Forelimb muscle (tissue), 1 donor: ENCODE measurements at regions not wholly inside any gene's neighbourhood (a gene's known extent, or its start where the extent isn't known, plus 50 kb on each side); places are given as distances from the start of the nearest gene placed in this dataset.
"Not testable (repeated sequence)": the region's sequence is repeated elsewhere in the genome, so short reads cannot be mapped to it uniquely, and the experiment has no call there.

Experiments
- DNase-seq: peaks from one replicate; pipeline ENCODE4 v3.0.0-alpha.2; 2013; ENCODE audit warnings: low read depth

GRCh38 chr1:22331618-22332423 is 119.8 kb upstream of the ZBTB40 start:
- DNase-seq: no peak

GRCh38 chr1:22332424-22332717 is 119.3 kb upstream of the ZBTB40 start:
- DNase-seq: no peak

DNA sequence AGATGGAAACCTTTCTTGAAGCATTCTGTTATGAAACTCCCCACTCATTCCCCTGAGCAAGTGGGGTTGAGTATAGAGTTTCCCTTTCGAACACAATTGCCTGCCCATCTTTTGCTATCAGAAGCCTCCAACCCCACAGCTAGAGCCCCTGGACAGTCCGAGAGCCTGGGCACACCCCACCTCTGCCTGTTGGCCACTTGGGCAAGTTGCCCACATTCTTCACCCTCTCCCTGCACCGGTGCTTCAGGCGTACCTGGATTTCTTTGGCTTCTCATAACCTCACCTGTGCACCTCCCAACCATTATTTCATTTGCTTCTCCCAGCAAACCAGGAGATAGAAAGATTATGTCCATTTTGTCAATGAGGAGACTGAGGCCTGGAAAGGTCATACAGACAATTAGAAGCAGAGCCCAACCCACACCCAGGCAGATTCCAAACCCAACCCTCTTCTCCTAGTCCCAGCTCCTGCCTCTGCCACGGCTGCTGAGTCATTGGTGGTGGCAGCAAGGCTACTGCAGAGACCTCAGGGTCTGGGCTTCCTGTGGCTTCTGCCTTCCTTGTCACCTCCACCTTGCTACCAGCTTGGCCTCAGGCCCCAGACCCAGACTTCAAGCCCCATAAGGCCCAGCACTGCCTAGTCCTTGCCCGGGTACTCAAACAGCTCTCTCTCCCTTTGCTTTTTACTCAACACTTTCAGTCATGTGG is 118.7 kb upstream of the ZBTB40 start:
- DNase-seq: no peak

- no peak for DNase-seq
Measured at GRCh38 chr1:22333516-22334121, 118.0 kb upstream of the ZBTB40 start.

DNA sequence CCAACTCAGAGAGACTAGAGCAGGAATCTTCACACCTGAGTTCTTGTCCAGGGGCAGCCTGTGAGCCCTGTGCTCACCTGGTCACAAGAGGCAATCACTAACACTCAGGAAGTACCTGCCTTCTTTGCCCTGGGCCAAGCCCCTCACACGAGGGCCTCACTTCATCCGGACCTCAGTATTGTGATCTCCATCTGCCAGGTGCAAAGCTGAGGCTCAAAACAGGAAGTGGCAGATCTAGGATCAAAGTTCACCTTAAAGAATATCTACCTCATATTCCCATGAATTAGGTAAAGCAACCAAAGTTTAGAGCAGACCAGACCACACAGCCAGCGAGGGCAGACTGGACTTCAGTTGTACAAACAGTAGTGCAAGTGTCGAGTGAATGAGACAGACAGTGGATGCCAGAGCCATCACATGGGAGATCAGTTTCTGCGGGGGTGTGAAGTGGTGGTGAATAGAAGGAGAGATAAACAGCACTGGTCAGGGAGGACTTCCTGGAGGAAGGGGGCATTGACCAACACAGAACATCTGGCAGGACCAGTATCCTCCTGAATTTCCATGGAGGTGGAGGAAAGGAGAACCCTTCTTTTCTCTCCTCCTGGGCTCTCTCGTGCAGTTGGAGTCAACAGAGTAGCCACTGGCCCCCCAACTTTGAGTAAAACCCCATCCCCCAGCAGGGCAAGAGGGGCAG is 116.6 kb upstream of the ZBTB40 start:
- DNase-seq: no peak

GRCh38 chr1:22336274-22336673 is 115.4 kb upstream of the ZBTB40 start:
- DNase-seq: not testable (repeated sequence)

GRCh38 chr1:22336696-22337545 is 114.7 kb upstream of the ZBTB40 start:
- DNase-seq: not testable (repeated sequence)

DNA sequence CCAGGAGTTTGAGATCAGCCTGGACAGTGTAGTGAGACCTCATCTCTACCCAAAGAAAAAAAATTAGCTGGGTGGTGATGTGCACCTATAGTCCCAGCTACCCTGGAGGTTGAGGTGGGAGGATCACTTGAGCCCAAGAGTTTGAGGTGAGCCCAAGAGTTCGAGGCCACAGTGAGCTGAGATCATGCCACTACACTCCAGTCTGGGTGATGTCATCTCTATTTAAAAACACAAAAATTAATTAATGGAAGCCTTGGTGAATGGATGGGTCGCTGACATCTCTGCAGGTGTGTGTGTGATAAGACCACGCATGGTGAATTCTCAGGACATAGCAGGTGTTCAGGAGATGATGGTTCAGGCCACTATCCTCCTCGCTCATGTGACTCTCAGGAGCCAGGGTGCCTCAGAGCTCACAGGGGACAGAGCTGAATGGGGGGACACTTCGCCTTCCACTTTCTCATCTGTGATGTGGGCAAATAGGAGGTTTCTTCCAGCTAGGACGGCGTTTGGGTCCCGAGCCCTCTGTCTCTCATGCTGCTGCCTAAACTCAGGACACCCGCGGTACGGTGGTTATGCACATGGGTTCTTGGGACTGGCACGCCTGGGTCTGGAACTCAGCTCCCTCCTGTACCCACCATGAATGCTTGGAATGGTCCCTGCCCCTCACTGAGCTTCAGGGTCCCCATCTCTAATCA is 113.4 kb upstream of the ZBTB40 start:
- DNase-seq: no peak

GRCh38 chr1:22339237-22339636 is 112.4 kb upstream of the ZBTB40 start:
- DNase-seq: no peak

DNA sequence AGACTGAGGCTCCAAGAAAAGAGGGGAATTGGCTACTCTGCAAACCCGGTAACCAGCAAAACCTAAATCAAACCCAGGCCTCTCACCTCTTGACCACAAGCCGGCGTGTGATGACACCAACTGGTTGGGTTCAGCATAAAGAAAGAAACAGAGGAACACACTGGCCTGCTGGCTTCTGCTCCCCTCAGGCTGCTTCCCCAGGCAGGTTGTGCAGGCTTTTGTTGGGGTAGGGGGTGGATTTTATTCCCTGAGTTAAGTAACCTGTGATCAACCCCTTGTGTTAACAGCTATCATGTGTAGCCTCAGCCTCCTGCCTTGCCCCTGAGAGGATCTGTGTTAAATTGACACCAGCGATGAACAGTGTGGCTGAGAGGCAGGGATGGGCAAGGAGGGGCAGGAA is 111.6 kb upstream of the ZBTB40 start:
- no peak for DNase-seq

DNA sequence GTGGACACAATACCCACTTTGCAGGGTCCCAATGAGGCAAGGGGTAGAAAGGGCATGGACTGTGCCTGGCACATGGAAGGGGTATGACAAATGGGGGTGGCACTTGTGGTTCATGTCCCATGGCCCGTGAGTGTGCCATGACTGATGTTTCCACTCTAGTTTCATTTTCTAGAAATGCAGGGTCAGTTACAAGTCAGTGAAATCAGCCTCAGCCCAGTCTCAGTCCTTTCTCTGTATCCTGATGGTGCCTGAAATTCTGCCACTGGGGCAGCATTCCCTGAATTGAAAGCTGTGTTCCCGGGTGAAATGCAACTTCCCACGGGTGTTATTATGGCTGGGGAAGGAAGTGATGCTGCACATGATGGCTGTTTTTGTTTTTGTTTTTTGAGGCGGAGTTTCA is 110.8 kb upstream of the ZBTB40 start:
- DNase-seq: no peak

DNA sequence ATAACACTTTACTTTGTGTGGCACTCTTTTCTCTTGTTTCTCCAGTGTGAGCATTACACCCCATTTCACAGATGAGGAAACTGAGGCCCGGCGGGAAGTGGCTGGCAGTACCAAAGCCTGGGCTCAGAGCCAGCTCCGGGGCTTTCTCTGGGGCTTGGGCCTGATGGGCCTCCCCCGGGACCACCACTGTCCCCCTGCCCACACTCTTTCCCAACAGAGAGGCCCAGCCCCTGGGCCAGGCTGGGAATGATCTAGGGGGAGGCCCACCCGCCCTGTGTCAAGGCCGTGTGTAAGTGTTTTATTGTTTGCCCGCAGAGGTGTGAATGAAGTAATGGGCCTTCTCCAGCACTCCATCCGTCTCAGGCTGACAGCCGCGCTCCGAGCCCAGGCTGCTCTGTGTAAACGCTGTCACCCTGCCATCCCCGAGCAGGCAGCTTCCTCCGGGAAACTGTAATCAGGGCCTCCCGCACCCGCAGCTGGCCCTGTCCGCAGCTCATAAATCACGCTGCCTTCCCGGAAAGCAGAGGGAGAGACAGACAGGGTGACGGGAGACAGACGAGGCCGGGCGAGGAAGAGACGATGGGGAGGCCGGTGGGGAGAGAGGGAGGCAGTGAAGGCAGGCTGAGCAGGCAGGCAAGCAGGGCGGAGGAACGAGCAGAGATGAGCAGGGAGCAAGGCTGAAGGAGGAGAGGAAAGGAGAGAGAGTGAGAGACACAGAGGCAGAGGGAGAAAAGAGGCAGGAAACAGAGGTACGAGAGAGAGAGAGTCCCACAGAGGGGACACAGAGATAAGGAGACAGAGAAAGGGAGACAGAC is 109.7 kb upstream of the ZBTB40 start:
- no peak for DNase-seq

DNA sequence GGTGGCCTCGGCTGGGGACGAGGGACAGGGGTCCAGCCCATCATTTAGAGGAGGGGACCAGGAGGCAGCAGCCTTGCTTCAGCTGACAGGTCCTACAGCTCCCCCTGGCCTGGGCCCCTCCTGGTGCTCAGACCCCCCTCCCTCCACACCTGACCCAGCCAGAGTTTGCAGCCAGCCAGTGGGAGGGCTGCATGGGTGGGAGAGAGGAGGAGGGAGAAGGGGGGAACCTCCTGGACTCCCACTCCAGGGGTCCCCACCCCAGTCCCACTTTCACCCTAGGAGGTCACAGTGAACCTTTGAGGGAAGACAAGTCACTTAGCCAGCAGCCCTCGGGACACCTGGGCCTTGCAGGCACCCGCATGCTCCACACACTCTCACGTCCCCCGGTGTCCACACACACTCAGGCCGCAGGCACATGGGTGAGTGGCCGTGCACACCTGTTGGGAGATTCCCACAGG is 108.9 kb upstream of the ZBTB40 start:
- no peak for DNase-seq

- DNase-seq: no peak
Measured at GRCh38 chr1:22343456-22344328, 108.0 kb upstream of the ZBTB40 start.

DNA sequence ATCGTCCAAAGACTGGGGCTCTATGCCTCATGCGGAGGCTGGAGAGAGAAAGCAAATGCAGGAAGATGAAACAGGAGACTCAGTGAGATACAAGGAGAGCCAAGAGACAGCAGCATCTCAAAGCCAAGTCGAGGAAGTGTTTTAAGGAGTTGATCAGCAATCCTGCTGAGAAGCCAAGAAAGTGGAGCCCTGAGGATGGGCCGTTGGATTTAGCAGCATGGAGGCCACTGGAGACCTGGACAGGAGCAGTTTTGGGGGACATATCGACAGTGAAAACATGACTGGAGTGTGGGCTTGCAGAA is 107.4 kb upstream of the ZBTB40 start:
- DNase-seq: no peak

DNA sequence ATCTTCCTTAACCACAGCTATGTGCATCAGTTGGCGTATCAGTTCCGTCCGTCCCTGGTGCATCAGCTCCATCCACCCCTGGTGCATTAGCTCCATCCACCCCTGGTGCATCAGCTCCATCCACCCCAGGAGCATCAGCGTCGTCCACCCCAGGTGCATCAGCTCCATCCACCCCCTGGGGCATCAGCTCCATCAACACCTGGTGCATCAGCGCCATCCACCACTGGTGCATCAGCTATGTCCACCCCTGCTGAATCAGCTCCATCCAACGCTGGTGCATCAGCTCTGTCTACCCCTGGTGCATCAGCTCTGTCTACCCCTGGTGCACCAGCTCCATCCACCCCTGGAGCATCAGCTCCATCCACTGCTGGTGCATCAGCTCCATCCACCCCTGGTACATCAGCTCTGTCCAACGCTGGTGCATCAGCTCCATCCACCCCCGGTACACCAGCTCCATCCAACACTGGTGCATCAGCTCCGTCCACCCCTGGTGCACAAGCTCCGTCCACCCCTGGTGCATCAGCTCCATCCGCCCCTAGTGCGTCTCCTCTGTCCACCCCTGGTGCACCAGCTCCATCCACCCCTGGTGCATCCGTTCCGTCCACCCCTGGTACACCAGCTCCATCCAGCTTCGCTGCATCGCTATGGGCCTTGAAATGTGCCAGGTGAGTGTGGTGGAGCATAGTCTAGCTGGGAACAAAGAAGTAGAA is 106.6 kb upstream of the ZBTB40 start:
- DNase-seq: no peak

GRCh38 chr1:22347854-22348760 is 103.5 kb upstream of the ZBTB40 start:
- no peak for DNase-seq
